ENCODE measurements at regions not wholly inside any gene's neighbourhood (a gene's known extent, or its start where the extent isn't known, plus 50 kb on each side); places are given as distances from the start of the nearest gene placed in this dataset.

- Mint-ChIP-seq H3K4me3 (ENCODE audit: low read depth, unreplicated experiment) (peak overlapping the region; percentile 27), H3K4me1 (ENCODE audit: low read depth, unreplicated experiment) (peaks cover 42% of the 10 kb centered on the region)
- no TSS peak for BruUV-seq (replicated peaks)
Measured at GRCh38 chr18:8937160-8938094, 165.1 kb upstream of the NDUFV2 start.

GRCh38 chr18:8938817-8939216 is 163.7 kb upstream of the NDUFV2 start:
- Mint-ChIP-seq H3K27me3 (ENCODE audit: unreplicated experiment) (no peaks in the 10 kb centered on the region), H3K4me3 (ENCODE audit: low read depth, unreplicated experiment) (no peak overlapping the region), H3K27ac (ENCODE audit: unreplicated experiment) (no peak overlapping the region), H3K4me1 (ENCODE audit: low read depth, unreplicated experiment) (peaks cover 36% of the 10 kb centered on the region), H3K36me3 (ENCODE audit: insufficient read depth, unreplicated experiment) (peaks cover 15% of the 10 kb centered on the region), H3K9me3 (ENCODE audit: low read depth, unreplicated experiment) (peaks cover 3% of the 10 kb centered on the region)
- CTCF ChIA-PET = interaction anchor here (1.5 kb wide), 1 partner anchor 48 kb away, joined by 3 read pairs; no protein-coding TSS in a partner anchor
- intact Hi-C loops (cut with micrococcal nuclease; ENCODE audit: unreplicated experiment) = no loop called here
- DNase-seq = no peak
- BruUV-seq (replicated peaks) = no TSS peak
- TF ChIP-seq CTCF (IDR thresholded peaks at IDR 0.05; ENCODE audit: unreplicated experiment) = no peak

More at GRCh38 chr18:8937160-8938094, 165.1 kb upstream of the NDUFV2 start:
- no peak for TF ChIP-seq CTCF (IDR thresholded peaks at IDR 0.05; ENCODE audit: unreplicated experiment)
- peak; percentile 53 for DNase-seq
- no peaks in the 10 kb centered on the region for H3K27me3 Mint-ChIP-seq (ENCODE audit: unreplicated experiment)
- peak overlapping the region; percentile 88 for H3K27ac Mint-ChIP-seq (ENCODE audit: unreplicated experiment)
- H3K36me3 Mint-ChIP-seq (ENCODE audit: insufficient read depth, unreplicated experiment) = peaks cover 15% of the 10 kb centered on the region
- intact Hi-C loops (cut with micrococcal nuclease; ENCODE audit: unreplicated experiment) = no loop called here
- CTCF ChIA-PET = interaction anchor here (0.6 to 1.5 kb wide), 3 partner anchors 40 to 810 kb away, joined by 3 to 8 read pairs (median 3); no protein-coding TSS in a partner anchor
- H3K9me3 Mint-ChIP-seq (ENCODE audit: low read depth, unreplicated experiment) = peaks cover 3% of the 10 kb centered on the region

GRCh38 chr18:8942021-8942908 is 160.2 kb upstream of the NDUFV2 start:
- BruUV-seq (replicated peaks) = no TSS peak
- peaks cover 48% of the 10 kb centered on the region for H3K4me1 Mint-ChIP-seq (ENCODE audit: low read depth, unreplicated experiment)
- H3K9me3 Mint-ChIP-seq (ENCODE audit: low read depth, unreplicated experiment) = no peaks in the 10 kb centered on the region
- H3K36me3 Mint-ChIP-seq (ENCODE audit: insufficient read depth, unreplicated experiment) = peaks cover 14% of the 10 kb centered on the region
- H3K27ac Mint-ChIP-seq (ENCODE audit: unreplicated experiment) = no peak overlapping the region
- H3K4me3 Mint-ChIP-seq (ENCODE audit: low read depth, unreplicated experiment) = no peak overlapping the region
- no peak for DNase-seq
- CTCF ChIA-PET = no interaction called here
- intact Hi-C loops (cut with micrococcal nuclease; ENCODE audit: unreplicated experiment) = no loop called here
- no peaks in the 10 kb centered on the region for H3K27me3 Mint-ChIP-seq (ENCODE audit: unreplicated experiment)
- TF ChIP-seq CTCF (IDR thresholded peaks at IDR 0.05; ENCODE audit: unreplicated experiment) = no peak

GRCh38 chr18:8942909-8943545 is 159.5 kb upstream of the NDUFV2 start:
- CTCF ChIA-PET = no interaction called here
- BruUV-seq (replicated peaks) = no TSS peak
- no peaks in the 10 kb centered on the region for H3K9me3 Mint-ChIP-seq (ENCODE audit: low read depth, unreplicated experiment)
- no peaks in the 10 kb centered on the region for H3K27me3 Mint-ChIP-seq (ENCODE audit: unreplicated experiment)
- no peak for DNase-seq
- H3K36me3 Mint-ChIP-seq (ENCODE audit: insufficient read depth, unreplicated experiment) = peaks cover 6% of the 10 kb centered on the region
- intact Hi-C loops (cut with micrococcal nuclease; ENCODE audit: unreplicated experiment) = no loop called here
- no peak for TF ChIP-seq CTCF (IDR thresholded peaks at IDR 0.05; ENCODE audit: unreplicated experiment)
- H3K4me3 Mint-ChIP-seq (ENCODE audit: low read depth, unreplicated experiment) = no peak overlapping the region
- no peak overlapping the region for H3K27ac Mint-ChIP-seq (ENCODE audit: unreplicated experiment)
- peaks cover 48% of the 10 kb centered on the region for H3K4me1 Mint-ChIP-seq (ENCODE audit: low read depth, unreplicated experiment)

Measured in Calu3 (cell line).